ENCODE measurements at regions not wholly inside any gene's neighbourhood (a gene's known extent, or its start where the extent isn't known, plus 50 kb on each side); places are given as distances from the start of the nearest gene placed in this dataset.

DNA sequence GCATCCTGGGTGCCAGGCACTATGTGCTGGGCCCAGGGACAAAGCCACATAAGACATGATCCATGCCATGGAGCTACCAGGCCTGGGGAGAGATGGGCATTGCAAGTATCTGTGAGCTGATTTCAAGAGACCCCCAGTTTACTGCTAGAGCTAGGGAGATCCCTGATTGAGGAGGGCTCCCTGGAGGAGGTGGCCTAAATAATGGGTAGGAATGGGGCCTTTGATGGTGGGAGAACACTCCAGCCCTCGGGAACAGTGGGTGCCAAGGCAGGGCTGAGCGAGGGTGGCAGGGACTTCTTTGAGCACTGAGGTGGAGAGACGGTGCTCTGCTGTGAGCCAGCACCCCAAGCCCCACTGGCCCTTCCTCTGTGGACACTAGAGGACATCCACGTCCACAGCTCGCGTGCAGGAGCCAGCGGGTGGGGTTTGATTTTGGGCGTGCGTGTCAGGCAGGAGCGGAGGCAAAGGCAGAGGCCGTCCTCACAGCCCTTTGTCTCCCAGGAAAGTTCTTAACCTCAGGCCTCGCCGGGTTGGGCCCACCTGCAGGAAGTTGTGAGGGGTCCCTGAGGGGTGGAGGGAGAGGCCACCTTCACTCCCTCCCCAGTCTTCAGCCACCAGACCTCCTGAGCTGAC, 52.9 kb upstream of the PPARA start:
- no peak for DNase-seq
- H3K4me3 ChIP-seq (ENCODE audit: control insufficient read depth in 1 of 7, extremely low read depth in 1 of 7, insufficient read depth in 4 of 7, low read depth in 2 of 7, low read length in 6 of 7): no peak overlapping the region
- H3K36me3 ChIP-seq (ENCODE audit: control insufficient read depth in 4 of 4, insufficient read depth in 4 of 4, low read length in 3 of 4): peaks cover 0 to 63% (median 17%) of the 10 kb centered on the region in 4 experiments
- no peaks in the 10 kb centered on the region for H3K9me3 ChIP-seq (ENCODE audit: control extremely low read depth in 1 of 5, control insufficient read depth in 4 of 5, insufficient read depth in 2 of 5, low read depth in 1 of 5, low read length in 4 of 5)
- H3K27me3 ChIP-seq (replicated peaks in 2 of 5; ENCODE audit: control insufficient read depth in 4 of 5, insufficient read depth in 5 of 5, low read length in 4 of 5): peaks cover 0 to 2% (median 0%) of the 10 kb centered on the region in 5 experiments
- H3K4me1 ChIP-seq (ENCODE audit: control extremely low read depth in 1 of 4, control insufficient read depth in 4 of 4, insufficient read depth in 4 of 4, low read length in 3 of 4): no peaks in the 10 kb centered on the region
- CTCF ChIA-PET: interaction anchor here (1.2 to 2.1 kb wide), 3 partner anchors 16 to 91 kb away, joined by 3 to 10 read pairs (median 4); no protein-coding TSS in a partner anchor
- H3K27ac ChIP-seq (ENCODE audit: insufficient read depth in 1 of 2, low read depth in 1 of 2, low read length in 2 of 2, poor library complexity in 1 of 2, severe bottlenecking in 2 of 2): peak overlapping the region in 1 of 2 experiments; percentile 19
- POLR2A ChIA-PET: no interaction called here
- 100% methylated on average over 3 of the region's 13 CpGs for WGBS (ENCODE audit: insufficient coverage)

DNA sequence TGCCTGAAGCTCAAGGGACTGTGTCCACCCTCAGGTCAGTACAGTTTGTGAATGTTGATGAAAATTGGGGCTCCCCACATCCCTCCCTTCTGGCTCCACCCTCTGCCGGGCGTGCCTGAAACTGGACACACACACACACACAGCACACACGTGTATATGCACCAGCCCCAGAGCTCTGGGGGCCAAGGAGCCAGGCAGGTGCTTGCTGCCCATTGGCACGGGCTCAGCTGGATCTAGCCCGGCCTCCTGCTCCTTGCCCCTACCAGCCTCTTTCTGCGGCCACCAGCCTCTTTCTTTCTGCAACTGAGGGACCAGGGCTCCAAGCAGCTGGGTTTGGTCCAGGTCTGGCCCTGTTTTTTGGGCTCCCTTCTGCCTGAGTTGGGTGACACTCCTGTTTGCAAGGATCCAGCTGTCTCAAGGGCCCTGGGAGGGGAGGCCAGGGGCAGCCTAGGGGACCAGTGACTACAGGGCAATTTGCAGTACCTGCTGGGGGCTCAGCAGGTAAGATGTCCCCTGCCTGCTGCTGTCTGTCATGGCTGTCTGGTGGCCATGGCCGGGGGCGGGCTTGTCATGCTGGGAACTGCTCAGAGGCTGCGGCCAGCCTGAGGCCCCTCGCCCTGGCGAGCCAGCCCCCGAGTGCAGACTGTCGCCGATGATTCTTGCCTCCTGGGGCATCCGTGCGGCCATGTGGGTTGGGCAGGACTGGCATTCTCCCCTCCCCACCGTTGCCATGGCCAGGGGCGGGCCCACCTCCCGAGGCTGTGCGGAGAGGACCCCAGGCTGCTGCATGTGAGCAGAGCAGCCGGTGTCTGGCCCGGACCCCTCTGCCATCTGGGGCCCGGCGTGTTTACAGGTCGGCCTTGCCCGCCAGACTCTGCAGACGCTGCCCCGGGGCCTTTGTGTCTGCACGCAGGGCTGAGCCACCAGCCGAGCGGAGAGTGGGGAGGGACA, 51.5 kb upstream of the PPARA start:
- H3K27ac ChIP-seq (ENCODE audit: insufficient read depth in 1 of 2, low read depth in 1 of 2, low read length in 2 of 2, poor library complexity in 1 of 2, severe bottlenecking in 2 of 2): no peak overlapping the region
- H3K36me3 ChIP-seq (ENCODE audit: control insufficient read depth in 4 of 4, insufficient read depth in 4 of 4, low read length in 3 of 4): peaks cover 0 to 65% (median 20%) of the 10 kb centered on the region in 4 experiments

DNA sequence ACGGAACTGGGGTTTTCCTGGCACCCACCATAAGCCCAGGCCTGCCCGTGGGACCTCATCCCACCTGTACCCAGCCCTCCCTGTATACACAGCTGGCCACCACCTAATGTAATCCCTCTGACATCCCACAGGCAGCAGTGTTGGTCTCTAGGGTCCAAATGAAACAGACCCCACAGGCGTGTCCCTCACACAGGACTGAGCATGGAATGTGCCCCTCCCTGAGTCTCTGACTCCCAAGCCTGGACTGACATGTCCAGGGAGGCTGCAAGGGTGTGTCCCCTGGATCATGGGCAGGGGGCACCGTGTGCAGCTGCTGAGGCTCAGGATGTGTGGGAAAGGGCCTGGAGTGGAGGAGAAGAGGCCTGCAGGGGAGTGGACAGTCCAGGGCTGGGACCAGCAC, 50.6 kb upstream of the PPARA start:
- ChIA-PET CTCF (interaction anchor here (1.5 kb wide), 1 partner anchor 15 kb away, joined by 4 read pairs; no protein-coding TSS in a partner anchor), POLR2A (no interaction called here)
- H3K36me3 ChIP-seq (ENCODE audit: control insufficient read depth in 4 of 4, insufficient read depth in 4 of 4, low read length in 3 of 4): peaks cover 0 to 72% (median 19%) of the 10 kb centered on the region in 4 experiments

More for the DNA sequence above, 51.5 kb upstream of the PPARA start:
- DNase-seq: no peak
- H3K4me3 ChIP-seq (ENCODE audit: control insufficient read depth in 1 of 7, extremely low read depth in 1 of 7, insufficient read depth in 4 of 7, low read depth in 2 of 7, low read length in 6 of 7): no peak overlapping the region
- CTCF ChIA-PET: interaction anchor here (0.7 to 2.1 kb wide), 4 partner anchors 16 to 93 kb away, joined by 3 to 10 read pairs (median 3); no protein-coding TSS in a partner anchor
- no peaks in the 10 kb centered on the region for H3K4me1 ChIP-seq (ENCODE audit: control extremely low read depth in 1 of 4, control insufficient read depth in 4 of 4, insufficient read depth in 4 of 4, low read length in 3 of 4)
- WGBS (ENCODE audit: insufficient coverage): 96% methylated on average over 24 of the region's 31 CpGs
- no peaks in the 10 kb centered on the region for H3K9me3 ChIP-seq (ENCODE audit: control extremely low read depth in 1 of 5, control insufficient read depth in 4 of 5, insufficient read depth in 2 of 5, low read depth in 1 of 5, low read length in 4 of 5)
- POLR2A ChIA-PET: no interaction called here
- H3K27me3 ChIP-seq (replicated peaks in 2 of 5; ENCODE audit: control insufficient read depth in 4 of 5, insufficient read depth in 5 of 5, low read length in 4 of 5): peaks cover 0 to 2% (median 0%) of the 10 kb centered on the region in 5 experiments

DNA sequence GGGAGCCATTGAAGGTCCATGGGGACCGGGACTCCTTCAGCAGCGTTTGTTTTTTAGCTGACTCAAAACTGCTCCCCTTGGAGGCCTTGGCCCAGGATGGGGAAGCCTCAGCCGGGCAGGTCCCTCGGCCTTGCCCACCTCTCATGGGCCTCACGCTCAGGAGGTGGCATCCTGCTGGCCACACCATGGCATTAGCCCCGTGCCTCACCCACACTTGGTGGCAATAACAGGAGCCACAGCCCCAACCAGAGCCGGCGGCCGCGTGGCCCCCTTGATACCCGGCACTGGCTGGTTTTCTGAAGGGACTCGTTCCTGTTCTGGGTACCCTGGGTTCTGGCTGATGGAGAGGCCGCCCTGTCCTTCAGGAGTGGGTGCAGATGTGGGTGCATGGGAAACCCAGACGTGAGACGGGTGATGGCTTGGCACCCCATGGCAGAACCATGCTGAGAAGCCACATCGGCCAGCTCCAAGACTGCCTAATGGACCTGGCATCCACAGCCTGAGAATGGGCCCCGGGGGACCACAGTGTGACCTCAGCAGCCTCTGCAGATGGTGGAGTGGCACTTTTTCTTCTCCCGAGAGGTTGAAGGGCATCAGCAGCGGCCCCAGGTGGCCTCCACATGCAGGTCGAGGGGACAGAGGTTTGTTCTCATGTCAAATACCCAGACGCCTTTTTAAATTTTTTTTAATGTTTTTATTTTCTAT, 49.8 kb upstream of the PPARA start:
- ChIA-PET POLR2A (no interaction called here), CTCF (interaction anchor here (1.5 kb wide), 1 partner anchor 14 kb away, joined by 4 read pairs; no protein-coding TSS in a partner anchor)
- WGBS (ENCODE audit: insufficient coverage): 93% methylated on average over 18 of the region's 21 CpGs
- Histone ChIP-seq H3K4me3 (ENCODE audit: control insufficient read depth in 1 of 7, extremely low read depth in 1 of 7, insufficient read depth in 4 of 7, low read depth in 2 of 7, low read length in 6 of 7) (no peak overlapping the region), H3K27me3 (replicated peaks in 2 of 5; ENCODE audit: control insufficient read depth in 4 of 5, insufficient read depth in 5 of 5, low read length in 4 of 5) (no peaks in the 10 kb centered on the region), H3K36me3 (ENCODE audit: control insufficient read depth in 4 of 4, insufficient read depth in 4 of 4, low read length in 3 of 4) (peaks cover 0 to 80% (median 19%) of the 10 kb centered on the region in 4 experiments), H3K4me1 (ENCODE audit: control extremely low read depth in 1 of 4, control insufficient read depth in 4 of 4, insufficient read depth in 4 of 4, low read length in 3 of 4) (no peaks in the 10 kb centered on the region), H3K27ac (ENCODE audit: insufficient read depth in 1 of 2, low read depth in 1 of 2, low read length in 2 of 2, poor library complexity in 1 of 2, severe bottlenecking in 2 of 2) (no peak overlapping the region), H3K9me3 (ENCODE audit: control extremely low read depth in 1 of 5, control insufficient read depth in 4 of 5, insufficient read depth in 2 of 5, low read depth in 1 of 5, low read length in 4 of 5) (no peaks in the 10 kb centered on the region)
- no peak for DNase-seq

More for the DNA sequence above, 50.6 kb upstream of the PPARA start:
- 93% methylated on average over 4 of the region's 4 CpGs for WGBS (ENCODE audit: insufficient coverage)
- H3K27me3 ChIP-seq (replicated peaks in 2 of 5; ENCODE audit: control insufficient read depth in 4 of 5, insufficient read depth in 5 of 5, low read length in 4 of 5): no peaks in the 10 kb centered on the region
- no peak overlapping the region for H3K27ac ChIP-seq (ENCODE audit: insufficient read depth in 1 of 2, low read depth in 1 of 2, low read length in 2 of 2, poor library complexity in 1 of 2, severe bottlenecking in 2 of 2)
- DNase-seq: no peak
- no peaks in the 10 kb centered on the region for H3K4me1 ChIP-seq (ENCODE audit: control extremely low read depth in 1 of 4, control insufficient read depth in 4 of 4, insufficient read depth in 4 of 4, low read length in 3 of 4)
- H3K4me3 ChIP-seq (ENCODE audit: control insufficient read depth in 1 of 7, extremely low read depth in 1 of 7, insufficient read depth in 4 of 7, low read depth in 2 of 7, low read length in 6 of 7): no peak overlapping the region
- H3K9me3 ChIP-seq (ENCODE audit: control extremely low read depth in 1 of 5, control insufficient read depth in 4 of 5, insufficient read depth in 2 of 5, low read depth in 1 of 5, low read length in 4 of 5): no peaks in the 10 kb centered on the region

Measured in common myeloid progenitor, CD34-positive (primary cell).